ENCODE measurements at regions not wholly inside any gene's neighbourhood (a gene's known extent, or its start where the extent isn't known, plus 50 kb on each side); places are given as distances from the start of the nearest gene placed in this dataset.
"Not testable (repeated sequence)": the region's sequence is repeated elsewhere in the genome, so short reads cannot be mapped to it uniquely, and the experiment has no call there.

DNA sequence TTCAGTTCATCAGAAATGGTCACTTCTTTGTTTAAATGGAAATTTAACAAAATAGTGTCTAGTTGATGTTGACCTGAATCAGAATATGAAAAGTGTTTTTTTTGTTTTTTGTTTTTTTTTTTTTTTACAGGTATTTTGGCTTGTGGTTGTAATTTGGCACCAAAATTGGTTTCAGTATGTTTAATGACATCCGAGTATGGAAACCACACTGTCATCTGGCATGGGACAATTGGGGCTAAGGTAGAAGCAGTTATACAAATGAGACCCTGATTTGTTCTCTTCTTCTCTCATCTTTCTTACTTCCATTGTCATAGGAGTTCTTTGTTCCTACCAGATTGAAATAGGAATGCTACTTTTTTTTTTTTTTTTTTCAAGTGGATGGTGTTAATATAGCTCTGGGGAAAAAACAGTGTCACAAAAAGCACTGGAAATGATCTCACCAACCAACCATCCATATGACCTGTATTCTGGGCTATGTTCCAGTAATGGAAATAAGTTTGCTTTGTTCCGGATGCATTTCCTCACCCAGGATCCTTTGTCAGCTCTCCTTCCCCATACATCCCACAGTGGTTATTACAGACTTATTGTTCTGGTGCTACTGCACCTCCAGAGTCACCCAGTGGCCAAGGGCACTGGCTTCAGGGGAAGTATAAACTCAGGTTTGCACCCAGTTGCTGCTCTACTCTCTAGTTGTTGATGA lies 95.8 kb downstream of the ATXN3L start:
- DNase-seq (ENCODE audit: low read depth), result peak; percentile 67

DNA sequence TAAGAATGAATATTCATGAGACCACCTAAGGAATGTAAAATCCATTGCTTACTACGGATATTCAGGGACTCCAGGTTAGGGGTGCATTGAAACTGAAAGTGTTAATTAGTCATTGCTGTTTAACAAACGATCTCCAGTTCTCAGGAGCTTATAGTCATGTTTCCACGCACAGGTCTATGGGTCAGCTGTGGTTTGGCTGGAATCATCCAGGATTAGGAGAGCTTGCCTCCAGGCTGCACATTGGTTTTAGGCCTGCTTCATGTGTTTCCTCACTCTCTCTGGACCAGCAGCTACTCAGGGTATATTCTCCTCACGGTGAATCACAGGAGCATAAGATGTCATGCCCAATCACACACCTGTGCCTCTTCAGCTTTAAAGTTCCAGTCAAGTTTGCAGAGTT lies 98.9 kb downstream of the ATXN3L start:
- peak; percentile 24 for DNase-seq (ENCODE audit: low read depth)

GRCh38 chrX:13219991-13220764 lies 99.7 kb downstream of the ATXN3L start:
- no peak for DNase-seq (ENCODE audit: low read depth)

GRCh38 chrX:13218758-13219157 lies 101.1 kb downstream of the ATXN3L start:
- DNase-seq (ENCODE audit: low read depth), result no peak

DNA sequence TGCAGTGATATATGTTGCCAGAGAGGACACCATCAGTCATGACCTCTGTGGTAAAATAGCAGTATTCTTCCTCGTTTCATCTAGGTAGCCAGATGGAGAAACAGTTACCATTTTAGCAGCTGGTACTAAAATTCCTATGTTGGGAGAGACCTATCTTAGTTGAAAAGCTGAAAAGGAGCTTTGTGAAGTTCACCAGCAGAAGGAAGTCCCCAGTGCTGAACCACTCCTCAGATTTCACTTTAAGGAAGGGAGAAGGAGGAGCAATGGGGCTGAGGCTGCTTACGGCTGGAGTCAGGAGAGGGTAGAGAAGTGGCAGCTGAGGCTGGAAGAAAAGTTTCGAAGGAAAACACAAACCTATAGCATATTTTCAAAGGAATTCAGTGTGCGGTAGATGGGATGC lies 103.7 kb downstream of the ATXN3L start:
- no peak for DNase-seq (ENCODE audit: low read depth)

DNA sequence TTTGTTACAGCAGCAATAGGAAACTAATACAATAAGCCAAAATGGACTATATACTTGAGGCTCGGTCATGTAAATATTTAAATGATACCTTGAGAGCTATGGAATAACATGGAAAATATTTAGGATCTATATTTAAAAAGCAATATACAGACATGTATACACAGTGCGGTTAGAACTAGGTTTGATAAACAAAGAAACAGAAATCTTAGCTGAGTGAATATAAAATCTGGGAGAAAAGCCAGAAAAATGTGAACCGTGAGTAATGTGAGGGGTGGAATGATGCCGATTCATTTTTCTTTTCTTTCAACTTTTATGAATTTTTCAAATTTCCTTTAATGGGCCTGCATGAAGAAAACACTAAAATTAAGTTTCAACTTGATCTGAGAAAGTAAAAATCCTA lies 104.1 kb downstream of the ATXN3L start:
- no peak for DNase-seq (ENCODE audit: low read depth)

GRCh38 chrX:13212191-13212651 lies 107.6 kb downstream of the ATXN3L start:
- no peak for DNase-seq (ENCODE audit: low read depth)

GRCh38 chrX:13210142-13210541 lies 109.7 kb downstream of the ATXN3L start:
- not testable (repeated sequence) for DNase-seq (ENCODE audit: low read depth)

DNA sequence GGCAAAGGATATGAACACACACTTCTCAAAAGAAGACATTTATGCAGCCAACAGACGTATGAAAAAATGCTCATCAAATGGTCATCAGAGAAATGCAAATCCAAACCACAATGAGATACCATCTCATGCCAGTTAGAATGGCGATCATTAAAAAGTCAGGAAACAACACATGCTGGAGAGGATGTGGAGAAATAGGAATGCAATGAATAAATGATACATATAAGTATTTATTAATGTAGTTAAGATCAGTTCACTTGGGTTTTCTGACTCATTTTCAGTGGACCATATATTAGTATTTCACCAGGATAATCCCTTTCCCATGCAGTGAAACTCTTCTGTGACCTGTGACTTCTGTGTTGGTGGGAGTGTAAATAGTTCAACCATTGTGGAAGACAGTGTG lies 110.1 kb downstream of the ATXN3L start:
- peak; percentile 27 for DNase-seq (ENCODE audit: low read depth)

DNA sequence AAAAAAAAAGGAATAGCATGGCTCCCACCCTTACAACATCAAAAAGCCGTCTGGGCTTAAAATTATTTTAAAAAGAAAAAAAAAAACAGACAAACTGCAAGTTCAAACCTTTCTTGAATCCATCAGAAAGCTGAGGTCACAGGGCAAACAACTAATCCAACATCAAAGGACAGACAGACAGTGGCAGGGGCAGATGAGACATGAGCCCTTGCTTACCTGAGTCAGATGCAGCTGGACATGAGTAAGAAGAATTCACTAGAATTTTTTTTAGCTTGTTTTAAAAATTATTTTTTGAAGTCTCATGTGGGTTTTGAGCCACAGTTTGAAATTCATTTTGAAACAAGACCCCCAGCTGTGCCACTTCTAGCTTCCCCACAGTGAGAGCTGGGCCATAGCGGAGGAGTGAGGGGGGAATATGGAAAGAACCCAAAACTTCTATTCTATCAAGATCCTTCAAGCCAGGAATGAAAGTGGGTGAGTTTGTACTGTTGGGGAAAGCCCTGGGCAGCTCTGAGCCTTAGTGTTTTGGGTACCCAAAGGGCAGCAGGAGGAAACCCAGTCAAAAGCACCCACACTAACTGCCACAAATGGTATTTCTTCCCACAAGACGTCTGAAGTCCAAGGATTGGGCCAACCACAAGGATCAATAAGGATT lies 111.4 kb downstream of the ATXN3L start:
- DNase-seq (ENCODE audit: low read depth), result no peak

DNA sequence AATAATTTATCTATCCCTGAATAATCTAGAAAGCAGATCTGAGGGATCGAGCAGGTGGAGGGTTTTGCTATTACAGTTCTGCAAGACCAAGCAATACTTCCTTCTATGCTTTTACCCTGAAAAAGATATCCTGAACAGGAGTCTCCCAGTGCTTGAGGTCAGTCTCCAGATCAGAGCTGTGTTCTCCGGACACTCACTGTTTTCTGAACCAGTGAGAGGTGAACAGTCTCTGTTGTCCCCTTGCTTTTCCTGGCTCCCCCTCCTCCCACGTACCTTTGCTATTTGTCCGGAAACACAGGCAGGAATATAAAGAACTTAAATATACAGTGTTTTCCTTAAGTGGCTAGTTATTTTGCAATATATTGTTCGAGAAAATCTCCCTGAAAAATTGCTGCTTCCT lies 116.6 kb downstream of the ATXN3L start:
- DNase-seq (ENCODE audit: low read depth), result no peak

DNA sequence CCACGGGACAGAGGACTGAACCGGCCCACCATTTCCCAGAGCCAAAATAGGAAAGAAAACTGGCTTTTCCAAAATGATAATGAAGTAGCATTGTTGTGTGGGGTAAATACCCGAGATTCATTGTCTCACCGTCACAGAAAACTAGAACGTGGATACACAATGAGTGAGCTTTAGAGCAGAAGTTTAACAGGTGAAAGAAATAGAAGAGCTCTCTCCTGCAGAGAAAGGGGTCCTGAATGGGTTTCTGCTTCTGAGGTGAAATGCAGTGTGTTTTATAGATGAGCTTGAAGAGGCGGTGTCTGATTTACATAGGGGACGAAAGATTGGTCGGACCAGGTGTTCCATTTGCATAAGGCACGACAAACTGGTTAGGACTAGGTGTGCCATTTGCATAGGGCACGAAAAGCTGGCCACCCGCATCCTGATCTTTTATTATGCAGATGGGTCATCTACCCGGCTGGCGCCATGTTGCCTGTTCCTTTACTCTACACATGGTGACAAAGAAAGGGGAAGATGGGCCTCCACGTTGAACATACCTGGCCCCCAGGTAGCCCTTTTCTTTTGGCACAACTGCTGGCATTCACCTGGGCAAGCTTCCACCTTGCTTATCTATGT lies 118.1 kb downstream of the ATXN3L start:
- no peak for DNase-seq (ENCODE audit: low read depth)

GRCh38 chrX:13200398-13200797 lies 119.5 kb downstream of the ATXN3L start:
- no peak for DNase-seq (ENCODE audit: low read depth)

- DNase-seq (ENCODE audit: low read depth), result no peak
Observed at GRCh38 chrX:13198762-13199064, 121.1 kb downstream of the ATXN3L start.

- DNase-seq (ENCODE audit: low read depth), result no peak
Observed at GRCh38 chrX:13198056-13198761, 121.6 kb downstream of the ATXN3L start.

- DNase-seq (ENCODE audit: low read depth), result no peak
Observed at GRCh38 chrX:13196782-13197181, 123.1 kb downstream of the ATXN3L start.

GRCh38 chrX:13195340-13195739 lies 124.5 kb downstream of the ATXN3L start:
- DNase-seq (ENCODE audit: low read depth), result no peak

DNA sequence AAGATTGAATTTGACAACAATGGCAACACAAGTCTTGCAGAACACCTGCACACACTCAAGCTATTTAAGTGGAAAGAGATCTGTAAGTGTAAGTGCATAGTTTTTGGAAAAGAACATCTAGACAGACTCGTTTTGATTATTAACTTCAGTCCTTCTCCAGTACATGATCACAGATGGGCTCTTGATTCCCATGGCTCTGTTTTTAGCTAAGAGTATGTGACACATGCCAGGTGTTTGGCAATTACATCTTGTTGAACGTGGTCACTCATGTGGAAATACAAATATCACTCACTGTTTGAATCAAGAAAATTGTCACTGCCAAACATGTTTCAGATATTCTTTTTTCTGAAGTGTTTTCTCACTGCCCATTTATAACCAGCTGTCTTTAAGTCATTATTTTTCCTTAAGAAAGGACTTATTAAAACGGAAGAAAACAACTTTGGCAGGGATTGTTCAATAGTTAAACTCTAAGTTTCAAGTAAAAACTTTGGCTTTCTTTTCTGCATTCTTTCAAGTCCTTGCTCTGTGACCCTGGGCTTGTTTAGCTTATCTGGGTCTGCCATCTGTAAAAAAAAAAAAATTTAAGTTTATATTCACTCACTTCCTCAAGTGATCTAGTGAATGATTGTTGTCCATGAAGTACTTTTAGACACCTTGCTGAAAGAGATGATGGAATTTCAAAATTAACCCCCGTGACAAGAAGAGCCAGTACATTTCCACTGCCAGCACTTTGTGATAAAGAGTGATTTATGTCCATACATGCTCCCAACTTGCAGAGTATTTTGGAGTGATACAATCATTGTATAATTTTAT lies 125.4 kb downstream of the ATXN3L start:
- no peak for DNase-seq (ENCODE audit: low read depth)

DNA sequence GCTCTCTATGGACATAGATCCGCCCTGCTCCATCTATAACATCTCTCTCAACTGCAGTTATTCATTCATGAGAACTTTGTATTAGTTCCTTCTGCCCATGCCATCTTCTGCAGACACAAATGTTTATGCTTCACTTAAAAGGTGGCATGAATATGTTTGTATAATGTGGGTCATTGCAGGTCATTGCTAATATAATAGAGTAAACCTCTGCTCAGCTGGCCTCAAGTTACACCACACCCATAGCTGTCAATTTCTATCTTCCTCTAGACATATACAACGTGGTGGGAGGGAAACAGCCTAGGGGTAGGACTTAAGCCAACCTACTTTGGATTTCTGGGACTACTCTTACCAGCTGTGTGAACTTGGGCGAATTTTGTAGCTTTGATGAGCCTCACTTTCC lies 129.8 kb downstream of the ATXN3L start:
- no peak for DNase-seq (ENCODE audit: low read depth)

DNA sequence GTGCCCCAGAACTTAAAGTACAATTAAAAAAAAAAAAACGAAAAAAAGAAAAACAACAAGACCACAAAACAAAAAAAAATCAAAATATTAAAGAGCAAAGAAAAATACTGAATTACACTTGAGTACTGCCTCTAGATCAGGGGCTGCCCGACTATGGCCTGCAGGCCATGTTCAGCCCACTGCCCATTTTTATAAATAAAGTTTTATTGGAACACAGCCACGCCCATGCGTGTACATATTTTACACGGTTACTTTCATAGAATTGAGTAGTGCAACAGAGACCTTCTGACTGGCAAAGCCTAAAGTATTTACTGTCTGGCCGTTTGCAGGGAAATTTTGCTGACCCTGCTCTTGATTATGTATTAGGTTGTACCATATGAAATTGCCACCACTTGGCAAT lies 130.5 kb downstream of the ATXN3L start:
- no peak for DNase-seq (ENCODE audit: low read depth)

DNA sequence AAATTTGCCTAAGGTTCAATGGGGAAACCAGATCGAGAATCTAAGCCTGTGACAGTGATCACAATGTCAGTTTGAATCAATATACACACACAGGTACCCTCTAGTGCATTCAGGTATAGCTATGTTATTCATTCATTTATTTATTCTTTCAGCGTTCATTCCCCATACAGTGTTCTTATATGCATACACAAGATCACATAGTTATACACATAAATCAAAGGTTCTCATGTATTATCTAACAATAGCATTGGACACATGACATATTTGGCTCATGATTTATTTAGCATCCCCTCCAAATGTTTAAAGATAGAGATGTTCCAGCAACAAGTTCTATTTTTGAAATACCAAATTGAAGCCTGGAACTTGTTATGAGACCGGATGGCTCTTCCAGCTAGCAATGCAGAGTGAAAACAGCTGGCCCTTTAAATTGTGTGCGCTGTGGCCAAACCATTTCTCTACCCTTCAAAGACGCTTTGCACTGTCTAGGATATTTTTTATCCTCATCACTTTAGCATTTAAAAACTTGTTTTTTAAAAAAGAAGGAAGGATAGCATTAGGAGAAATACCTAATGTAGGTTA lies 131.0 kb downstream of the ATXN3L start:
- DNase-seq (ENCODE audit: low read depth), result no peak

All from GM04503 (cell line).